Hippocampal formation (tissue), 2 donors: ENCODE measurements at regions not wholly inside any gene's neighbourhood (a gene's known extent, or its start where the extent isn't known, plus 50 kb on each side); places are given as distances from the start of the nearest gene placed in this dataset.

Experiments used
- DNase-seq, 2 donors: peaks; one replicate each; lab custom pipeline; 2025; lab: John Stamatoyannopoulos, UW

GRCh38 chr3:64848127-64848800 is 160.5 kb upstream of the ADAMTS9 start:
- no peak for DNase-seq

GRCh38 chr3:64844558-64844957 is 156.8 kb upstream of the ADAMTS9 start:
- no peak for DNase-seq

GRCh38 chr3:64837986-64838735 is 150.4 kb upstream of the ADAMTS9 start:
- DNase-seq = no peak

- DNase-seq = peak in 1 of 2 donors; percentile 25
Observed at GRCh38 chr3:64837126-64837738, 149.4 kb upstream of the ADAMTS9 start.

- no peak for DNase-seq
Observed at GRCh38 chr3:64836097-64836496, 148.3 kb upstream of the ADAMTS9 start.

- DNase-seq = peak in 1 of 2 donors; percentile 14
Observed at GRCh38 chr3:64832098-64832497, 144.3 kb upstream of the ADAMTS9 start.

- peak in 1 of 2 donors; percentile 31 for DNase-seq
Observed at GRCh38 chr3:64830681-64831080, 142.9 kb upstream of the ADAMTS9 start.

- DNase-seq = no peak
Observed at GRCh38 chr3:64829331-64829730, 141.5 kb upstream of the ADAMTS9 start.

- DNase-seq = no peak
Observed at GRCh38 chr3:64828276-64828675, 140.5 kb upstream of the ADAMTS9 start.

GRCh38 chr3:64827431-64827830 is 139.6 kb upstream of the ADAMTS9 start:
- no peak for DNase-seq

- no peak for DNase-seq
Observed at GRCh38 chr3:64827019-64827418, 139.2 kb upstream of the ADAMTS9 start.

- DNase-seq = no peak
Observed at GRCh38 chr3:64825404-64826120, 137.8 kb upstream of the ADAMTS9 start.

- DNase-seq = no peak
Observed at GRCh38 chr3:64824394-64824909, 136.7 kb upstream of the ADAMTS9 start.

- no peak for DNase-seq
Observed at GRCh38 chr3:64818196-64818595, 130.4 kb upstream of the ADAMTS9 start.

GRCh38 chr3:64816355-64816754 is 128.6 kb upstream of the ADAMTS9 start:
- no peak for DNase-seq

- DNase-seq = peak in 1 of 2 donors; percentile 23
Observed at GRCh38 chr3:64815789-64816188, 128.0 kb upstream of the ADAMTS9 start.

GRCh38 chr3:64815195-64815631 is 127.4 kb upstream of the ADAMTS9 start:
- DNase-seq = no peak

GRCh38 chr3:64814351-64814750 is 126.6 kb upstream of the ADAMTS9 start:
- DNase-seq = no peak

- no peak for DNase-seq
Observed at GRCh38 chr3:64813326-64813725, 125.5 kb upstream of the ADAMTS9 start.

GRCh38 chr3:64809086-64809485 is 121.3 kb upstream of the ADAMTS9 start:
- DNase-seq = no peak

- DNase-seq = no peak
Observed at GRCh38 chr3:64808061-64808460, 120.3 kb upstream of the ADAMTS9 start.
